COLO668 (cell line): ENCODE measurements at regions not wholly inside any gene's neighbourhood (a gene's known extent, or its start where the extent isn't known, plus 50 kb on each side); places are given as distances from the start of the nearest gene placed in this dataset.
A peak's percentile ranks its signal among the peaks of the same experiment; 100 is the strongest.
"Not testable (repeated sequence)": the region's sequence is repeated elsewhere in the genome, so short reads cannot be mapped to it uniquely, and the experiment has no call there.

Experiments
- DNase-seq: peaks from one replicate; lab custom pipeline; 2025; ENCODE audit not compliant: unreplicated experiment; lab: John Stamatoyannopoulos, UW

DNA sequence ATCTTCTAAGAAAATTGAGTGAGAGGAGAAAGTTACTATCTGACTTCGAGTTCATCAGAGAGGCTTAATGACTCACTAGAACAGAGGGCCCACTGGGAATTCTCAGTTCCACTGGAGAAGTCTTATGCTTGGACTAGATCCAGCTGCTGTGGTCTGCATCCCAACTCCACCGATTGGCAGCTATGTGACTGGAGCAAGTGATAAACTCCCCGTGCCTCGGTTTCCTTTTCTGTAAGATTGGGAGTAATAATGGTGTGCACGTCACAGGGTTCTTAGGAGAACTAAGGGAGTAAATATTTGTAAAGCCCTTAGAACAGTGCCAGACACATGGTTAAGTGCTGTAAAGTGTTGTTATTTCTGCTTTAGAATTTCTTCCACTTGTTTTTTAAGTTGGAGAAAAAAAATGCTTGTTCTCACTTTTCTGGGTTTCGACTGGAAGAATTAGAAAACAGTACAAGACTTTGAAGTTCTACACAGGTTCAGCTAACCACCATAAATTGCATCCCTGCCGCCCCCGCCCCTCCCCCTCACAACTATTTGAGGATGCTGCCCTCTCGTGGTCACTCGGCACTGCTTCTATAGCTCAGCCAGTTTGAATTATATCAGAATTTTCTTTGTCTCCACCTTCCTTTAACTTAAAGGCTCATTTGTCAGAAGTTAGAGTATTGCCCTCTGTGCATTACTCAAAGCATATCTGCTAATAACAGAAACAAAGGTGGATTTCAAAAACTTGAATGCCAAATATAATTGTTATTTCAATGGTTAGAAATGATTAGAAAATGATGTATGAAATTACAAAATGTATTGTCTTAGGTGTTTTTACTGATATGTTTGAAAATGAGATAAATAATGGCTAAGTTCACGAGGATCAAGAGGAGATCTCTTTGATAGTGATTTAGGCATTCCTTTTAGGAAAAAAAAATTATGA is 95.0 kb upstream of the IFNGR1 start:
- peak; percentile 55 for DNase-seq

DNA sequence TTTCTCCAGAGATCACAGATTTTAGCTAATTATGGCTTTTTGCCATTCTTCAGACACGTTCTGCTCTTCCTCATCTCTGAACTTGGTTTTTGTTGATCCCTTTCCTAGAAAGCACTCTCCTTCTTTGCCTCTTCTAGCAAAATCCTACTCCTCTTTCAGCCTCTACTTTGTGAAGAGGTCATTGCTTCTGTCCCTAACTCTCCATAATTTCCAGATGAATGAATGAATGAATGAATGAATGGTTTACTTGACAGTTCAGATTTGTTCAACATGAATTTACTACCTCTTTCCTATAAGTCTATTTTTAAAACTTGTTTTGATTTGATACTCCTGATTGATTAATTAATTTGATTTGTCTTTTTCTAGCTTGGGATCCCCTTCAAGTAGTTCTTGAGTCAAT is 94.0 kb upstream of the IFNGR1 start:
- no peak for DNase-seq

DNA sequence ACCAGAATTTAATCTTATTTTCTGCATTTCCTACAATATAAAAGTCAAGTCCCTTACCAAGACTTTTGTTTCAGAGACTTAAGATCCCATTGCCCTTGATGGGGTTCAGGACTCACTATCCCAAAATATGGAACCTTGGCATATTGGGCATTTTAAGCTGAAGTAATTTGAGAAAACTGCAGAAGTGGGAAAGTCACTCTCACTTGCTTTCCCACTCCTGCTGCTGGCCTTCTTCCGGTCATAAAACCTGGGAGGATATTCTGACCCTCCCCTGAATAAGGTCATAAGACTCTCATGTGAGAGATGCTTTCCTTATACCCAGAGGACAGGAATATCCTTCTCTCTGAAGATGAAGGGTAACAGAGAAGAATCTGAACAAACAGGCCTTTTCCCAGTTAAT is 92.8 kb upstream of the IFNGR1 start:
- no peak for DNase-seq

DNA sequence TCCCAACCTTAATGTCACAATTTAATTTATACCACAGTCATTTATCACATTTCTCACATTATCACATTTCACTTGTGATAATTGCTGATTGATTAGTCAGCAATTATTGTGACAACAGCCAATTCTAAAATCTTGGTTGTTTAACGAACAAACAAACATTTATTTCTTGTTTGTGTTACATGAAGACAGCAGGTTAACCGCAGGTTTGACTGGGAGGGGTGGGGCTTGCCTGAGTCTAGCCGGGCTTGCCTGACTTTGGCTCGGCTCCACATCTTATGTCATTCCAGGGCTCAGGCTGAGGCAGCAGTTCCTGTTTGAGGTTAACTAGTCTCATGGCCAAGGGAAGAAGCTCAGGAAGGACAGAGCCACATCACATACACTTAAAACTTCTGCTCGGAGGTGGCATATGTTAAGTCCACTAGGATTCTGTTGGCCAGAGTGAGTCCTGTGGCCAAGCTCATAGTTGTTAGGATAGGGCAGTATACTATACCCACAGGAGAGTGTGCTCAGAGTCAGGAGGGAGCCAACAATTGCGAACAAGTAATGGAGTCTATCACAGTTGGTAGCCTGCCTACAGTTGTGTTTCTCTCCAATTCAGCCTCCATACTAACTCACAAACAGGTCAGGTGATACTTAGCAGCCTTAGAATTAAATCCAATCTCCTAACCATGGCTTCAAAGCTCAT is 90.0 kb upstream of the IFNGR1 start:
- DNase-seq, result peak; percentile 17

DNA sequence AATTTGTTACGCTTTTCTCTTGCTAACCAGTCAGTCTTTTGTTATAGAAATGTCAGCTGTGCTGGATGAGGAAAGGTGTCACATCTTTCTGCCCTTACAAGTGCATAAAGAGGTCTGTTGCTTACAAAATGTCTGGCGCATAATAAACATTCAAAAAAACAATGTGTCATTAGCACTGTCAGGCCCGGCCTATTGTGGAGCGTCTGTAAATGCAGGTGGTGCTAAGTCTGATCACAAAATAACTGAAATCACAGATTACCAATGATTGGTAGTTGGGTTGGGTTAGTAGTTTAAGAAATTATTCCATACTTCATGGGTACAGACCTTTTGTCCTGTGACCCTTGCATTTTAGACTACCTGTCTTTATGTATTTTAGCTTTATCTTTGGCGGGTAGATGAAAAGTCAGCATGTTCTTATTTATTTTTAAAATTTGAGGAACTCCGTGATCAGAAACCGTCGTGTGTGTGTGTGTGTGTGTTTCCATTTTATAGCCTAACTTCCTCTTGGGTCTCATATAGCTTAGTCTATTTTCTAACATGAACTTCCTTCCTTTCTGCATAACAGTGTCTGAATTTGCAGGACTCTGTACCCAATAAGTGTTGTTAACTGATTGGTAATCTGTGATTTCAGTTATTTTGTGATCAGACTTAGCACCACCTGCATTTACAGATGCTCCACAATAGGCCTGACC is 88.1 kb upstream of the IFNGR1 start:
- no peak for DNase-seq

DNA sequence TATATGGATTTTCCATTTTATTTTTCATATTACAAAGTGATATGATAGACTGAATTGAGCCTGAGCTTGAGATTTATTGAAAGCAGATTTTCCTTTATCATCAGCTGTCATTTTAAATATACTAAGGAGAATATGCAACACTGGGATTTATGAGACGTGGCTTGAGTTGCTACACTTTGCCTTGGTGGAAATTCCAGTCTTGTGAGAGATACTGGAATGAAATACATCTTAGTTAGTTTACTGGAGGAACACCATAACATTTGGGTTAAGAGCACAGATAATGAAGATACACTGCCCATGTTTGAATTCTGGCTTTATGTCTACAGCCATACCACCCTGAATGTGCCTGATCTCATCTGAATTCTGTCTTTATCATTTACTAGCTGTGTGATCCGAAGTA is 86.5 kb upstream of the IFNGR1 start:
- DNase-seq, result no peak

DNA sequence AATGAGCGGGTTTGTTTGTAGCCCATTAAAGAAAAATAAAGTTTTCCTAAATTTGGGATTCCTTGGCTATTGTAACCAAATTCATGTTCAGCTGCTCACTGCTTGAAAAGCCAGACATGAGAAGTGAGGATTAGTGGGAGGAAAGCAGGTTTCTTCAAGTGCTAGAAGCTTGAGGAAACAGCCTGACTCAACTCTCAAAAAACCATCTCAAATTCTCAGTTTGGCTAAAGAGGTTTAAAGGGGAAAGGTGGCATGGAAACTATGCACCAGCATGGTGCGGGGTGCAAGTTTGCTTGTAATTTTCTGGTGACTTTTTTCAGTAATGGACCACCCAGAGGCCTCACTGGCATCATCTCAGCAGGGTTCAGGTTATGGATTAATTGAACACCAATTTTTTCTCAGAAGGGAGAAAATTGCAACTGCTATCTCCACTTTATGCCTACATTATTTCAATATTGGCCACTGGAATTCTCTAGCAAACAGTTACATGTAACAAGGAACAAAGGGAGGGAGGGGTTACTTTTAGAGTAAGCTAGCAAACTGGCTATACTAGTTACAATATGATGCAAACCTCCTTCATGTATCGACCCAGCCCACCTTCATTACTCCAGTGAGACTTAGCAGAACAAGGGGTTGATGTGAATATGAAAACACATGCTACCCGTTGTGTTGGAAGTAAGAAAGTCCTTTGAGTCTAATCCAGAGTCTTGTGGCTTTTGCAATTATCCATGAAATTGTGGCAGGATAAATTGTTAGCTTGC is 85.0 kb upstream of the IFNGR1 start:
- no peak for DNase-seq

DNA sequence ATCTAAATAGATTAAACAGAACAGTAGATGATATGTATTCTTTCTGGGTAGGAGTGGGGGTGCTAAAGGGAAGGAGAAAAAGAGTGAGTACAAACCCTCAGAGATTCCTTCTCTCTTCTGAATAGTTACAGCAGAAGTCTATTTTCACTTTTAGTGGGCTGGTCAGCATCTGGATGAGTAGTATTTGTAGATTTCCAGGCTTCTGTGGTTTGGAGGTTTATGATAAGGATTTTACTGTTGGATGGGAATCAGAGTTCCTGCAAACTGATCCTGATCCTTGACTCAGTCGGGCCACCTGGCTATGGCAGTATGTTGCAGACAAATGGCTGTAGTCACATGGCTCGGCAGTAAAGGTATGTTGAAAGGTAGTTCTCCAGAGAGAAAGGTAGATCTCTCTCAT is 84.3 kb upstream of the IFNGR1 start:
- no peak for DNase-seq

DNA sequence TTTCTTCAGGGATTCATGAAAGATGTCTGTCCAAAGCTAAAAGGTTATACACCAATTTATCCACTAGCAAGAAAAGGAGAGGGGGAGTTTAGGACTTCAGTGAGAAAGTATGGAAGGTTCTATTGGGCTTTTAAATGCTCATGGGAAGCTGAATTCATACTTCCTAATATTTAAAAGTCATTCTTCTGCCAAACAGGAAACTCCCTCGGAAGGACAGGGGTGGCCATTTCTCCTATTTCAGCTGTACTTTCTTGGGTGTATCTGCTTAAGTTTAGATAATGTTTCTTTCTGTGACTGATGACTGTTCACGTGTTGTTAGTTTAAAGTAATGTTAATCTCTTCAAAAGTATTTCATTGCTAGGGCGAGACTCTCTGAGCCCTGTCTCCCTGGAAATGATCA is 80.5 kb upstream of the IFNGR1 start:
- DNase-seq, result no peak

DNA sequence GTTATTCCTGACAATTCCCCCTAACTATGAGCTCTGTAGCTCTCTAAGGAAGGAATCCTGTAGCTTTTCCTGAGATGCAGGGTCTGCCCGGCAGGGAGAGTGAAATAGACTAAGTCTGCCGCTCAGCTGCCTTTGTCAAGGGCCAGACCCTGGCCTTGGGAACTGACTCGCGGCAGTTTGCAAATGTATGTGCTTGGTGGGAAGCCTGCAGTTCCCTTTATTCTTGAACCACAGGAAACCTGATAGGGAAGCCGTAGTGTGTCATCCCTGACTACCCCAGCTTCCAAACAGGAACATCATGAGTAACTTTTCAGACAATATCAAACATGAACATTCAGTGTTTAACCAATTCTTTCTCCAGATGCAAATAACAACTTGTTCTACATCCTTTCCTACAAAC is 78.7 kb upstream of the IFNGR1 start:
- no peak for DNase-seq

DNA sequence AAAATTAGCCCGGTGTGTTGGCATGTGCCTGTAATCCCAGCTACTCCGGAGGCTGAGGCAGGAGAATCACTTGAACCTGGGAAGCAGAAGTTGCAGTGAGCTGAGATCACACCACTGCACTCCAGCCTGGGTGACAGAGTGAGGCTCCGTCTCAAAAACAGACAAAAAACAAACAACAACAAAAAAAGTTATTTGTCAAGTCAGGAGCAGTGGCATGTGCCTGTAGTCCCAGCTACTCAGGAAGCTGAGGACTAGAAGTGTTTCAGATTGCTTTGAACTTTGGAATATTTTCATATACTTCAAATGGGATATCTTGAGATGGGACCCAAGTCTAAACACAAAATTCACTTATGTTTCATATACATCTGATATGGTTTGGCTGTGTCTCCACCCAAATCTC is 73.1 kb upstream of the IFNGR1 start:
- not testable (repeated sequence) for DNase-seq

DNA sequence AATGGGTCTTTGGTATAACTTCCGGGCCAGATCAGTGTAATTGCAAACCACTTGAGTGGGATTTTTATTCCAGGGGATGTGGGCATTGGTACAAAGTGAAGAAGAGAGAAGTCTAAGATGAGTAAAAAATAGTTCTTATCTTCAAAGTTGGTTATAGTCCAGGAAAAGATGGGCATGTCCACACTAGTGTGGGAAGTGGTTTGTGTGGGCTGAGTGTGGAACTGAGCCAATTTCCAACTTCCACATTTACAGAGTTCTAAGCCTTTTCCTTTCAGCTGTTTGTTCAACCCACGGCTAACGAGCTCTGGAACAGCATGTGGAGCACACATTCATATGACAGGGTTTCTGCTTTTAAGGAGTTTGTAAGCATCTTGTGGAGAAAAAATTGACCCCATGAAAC is 72.3 kb upstream of the IFNGR1 start:
- DNase-seq, result no peak

DNA sequence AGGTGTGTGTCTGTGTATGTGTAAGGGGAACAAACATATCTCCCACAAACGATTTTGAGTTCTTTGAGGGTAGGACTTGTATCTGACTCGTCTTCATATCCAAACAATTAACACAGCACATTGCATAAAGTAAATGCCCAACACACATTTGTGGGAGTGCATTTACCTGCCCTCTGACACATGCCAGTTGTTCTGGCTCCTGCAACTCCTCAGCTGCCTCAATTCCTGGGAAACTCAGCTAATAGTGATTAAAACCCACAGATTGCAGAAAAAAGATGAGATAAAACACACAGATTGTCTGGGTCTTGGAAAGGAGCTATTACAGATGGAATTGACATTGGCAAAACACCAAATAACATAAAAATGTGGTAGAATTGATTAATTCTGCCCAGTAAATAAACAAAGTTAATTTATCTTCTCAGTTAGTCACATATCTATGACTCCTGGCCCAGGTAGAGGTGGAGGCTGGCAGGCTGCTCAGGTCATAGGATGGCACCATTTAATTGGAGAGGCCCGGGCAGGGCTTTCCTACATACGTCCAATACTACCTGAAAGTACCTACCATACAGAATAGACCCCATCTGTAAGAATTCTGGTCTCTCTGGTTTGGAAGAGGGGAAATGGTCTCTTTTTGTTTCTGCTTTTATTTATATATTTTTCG is 71.5 kb upstream of the IFNGR1 start:
- DNase-seq, result no peak

DNA sequence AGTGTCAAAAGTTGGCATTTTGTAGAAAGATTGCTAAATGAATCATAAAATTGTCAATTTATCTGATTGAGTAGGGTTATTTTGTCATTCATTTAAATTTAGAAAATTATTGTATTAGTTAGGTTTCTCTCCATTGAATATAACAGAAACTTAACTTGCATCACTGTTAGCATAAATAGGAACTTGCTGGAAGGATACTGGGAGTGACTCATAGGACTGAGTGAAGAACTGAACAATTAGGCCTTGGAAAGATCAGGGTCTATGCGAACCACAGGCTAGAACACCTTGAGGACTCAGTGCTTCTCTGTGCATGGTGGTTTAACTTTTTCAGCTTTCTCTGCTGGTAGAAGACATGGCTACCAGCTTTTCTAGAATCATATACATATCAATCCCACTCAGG is 67.7 kb upstream of the IFNGR1 start:
- no peak for DNase-seq

DNA sequence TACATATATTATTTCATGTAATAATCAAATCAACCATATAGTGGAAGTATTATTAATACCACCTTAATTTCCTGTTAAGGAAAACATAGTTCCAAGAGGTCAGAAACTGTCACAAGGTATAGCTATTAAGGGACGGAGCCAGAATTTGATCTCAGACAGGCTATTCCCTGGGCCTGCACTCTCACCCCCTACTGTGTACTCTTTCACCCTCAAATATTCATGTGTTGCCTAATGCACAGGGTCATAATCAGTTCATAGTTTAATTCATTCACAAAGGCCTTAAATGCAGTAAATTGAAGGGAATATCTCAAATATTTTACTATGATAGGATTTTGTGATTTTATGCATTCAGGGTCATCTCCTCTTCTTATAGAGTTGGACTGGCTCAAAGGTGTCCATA is 67.2 kb upstream of the IFNGR1 start:
- no peak for DNase-seq

DNA sequence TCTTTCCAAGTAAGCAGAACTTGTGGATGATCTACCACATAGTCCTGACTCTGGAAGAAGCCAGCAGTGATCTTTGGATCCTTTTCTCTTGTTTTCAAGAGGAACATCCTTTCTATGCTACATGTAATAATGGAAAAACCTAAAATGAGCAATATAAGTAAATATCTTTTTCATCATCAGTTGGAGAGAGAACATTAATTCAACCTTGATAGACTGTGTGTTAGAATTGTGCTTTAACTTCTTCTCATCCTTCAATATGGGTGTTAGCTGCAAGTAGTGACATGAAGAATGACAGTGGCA is 65.6 kb upstream of the IFNGR1 start:
- no peak for DNase-seq

DNA sequence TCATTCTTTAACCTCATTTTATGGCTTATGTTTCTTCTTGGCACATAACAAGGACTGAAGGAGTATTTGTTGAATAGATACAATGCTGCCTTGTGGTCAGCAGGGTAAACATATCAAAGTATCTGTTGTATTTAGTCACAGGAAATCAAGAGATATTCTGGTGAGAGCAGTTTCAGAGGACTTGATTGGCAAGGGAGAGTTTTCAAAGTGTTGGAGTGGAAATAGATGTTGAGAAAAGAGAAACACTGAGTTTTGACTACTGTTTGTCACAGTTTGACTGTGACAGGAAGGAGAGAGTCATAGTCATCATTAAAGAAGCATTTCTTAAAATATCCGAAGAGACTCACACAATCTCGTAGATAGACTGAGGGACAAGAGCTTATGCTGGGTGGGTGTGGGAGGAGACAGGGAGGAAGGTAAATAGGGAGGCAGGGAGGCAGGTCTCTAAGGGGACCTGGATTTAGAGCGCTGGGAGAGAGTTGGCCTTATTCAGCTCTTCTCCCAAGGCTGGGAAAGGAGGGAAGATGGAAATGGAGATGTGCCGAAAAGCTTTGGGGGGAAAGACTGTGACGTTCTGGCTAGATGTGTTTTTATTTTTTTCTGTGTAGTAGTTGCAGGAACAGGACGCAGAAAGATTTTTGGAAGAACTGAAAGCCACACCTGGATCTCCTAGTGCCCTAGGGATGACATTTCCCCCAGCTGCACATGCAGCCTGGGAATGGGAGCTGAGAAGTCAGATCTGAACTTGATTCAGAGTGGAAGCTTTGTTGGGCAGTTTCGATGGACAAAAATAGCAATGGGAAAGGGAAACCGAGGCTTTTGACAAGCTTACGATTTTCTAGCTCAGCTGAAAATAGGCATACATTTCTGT is 65.0 kb upstream of the IFNGR1 start:
- no peak for DNase-seq

DNA sequence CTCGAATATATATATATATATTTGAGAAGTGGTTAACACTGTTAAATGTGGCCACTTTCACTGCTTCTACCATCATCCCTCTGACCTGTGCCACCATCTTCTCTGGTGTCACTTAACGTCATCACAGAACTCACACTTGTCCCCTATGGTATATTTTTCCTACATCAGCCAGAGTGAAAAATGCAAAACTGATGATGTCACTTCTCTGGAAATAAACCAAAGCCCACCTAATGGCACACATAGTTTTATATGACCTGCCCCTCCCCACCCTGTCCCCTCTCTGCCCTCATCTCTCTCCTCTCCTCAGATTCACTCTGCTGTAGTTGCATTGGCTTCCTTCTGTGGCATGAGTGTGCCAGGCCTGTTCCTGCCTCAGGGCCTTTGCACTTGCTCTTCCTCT is 63.9 kb upstream of the IFNGR1 start:
- no peak for DNase-seq

DNA sequence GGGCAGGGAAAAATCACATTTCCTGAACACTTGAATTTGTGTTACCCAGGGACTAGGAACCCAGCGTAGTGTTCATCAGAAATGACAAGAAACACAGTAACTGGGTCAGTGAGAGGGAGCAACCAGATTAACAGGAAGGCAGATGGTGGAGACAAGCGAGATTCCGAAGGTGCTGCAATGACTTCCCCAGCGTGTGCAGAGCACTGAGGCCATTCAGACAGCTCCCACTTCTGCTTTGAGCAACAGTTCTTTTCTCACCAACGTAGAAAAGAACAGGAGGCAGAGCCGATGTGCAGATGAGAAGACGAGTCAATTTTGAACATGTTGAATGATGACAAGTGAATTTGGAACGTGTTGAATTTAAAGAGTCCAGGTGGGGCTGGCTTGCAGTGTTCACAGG is 63.1 kb upstream of the IFNGR1 start:
- DNase-seq, result no peak

DNA sequence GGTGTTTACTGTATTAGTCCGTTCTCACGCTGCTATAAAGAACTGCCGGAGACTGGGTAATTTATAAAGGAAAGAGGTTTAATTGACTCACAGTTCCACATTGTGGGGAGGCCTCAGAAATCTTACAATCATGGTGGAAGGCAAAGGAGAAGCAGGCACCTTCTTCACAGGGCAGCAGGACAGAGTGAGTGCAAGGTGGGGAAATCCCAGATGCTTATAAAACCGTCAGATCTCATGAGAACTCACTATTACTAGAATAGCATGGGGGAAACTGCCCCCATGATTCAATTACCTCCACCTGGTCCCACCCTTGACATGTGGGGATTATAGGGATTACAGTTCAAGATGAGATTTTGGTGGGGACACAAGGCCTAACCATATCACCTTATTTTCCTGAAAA is 60.1 kb upstream of the IFNGR1 start:
- not testable (repeated sequence) for DNase-seq
